ENCODE measurements at regions not wholly inside any gene's neighbourhood (a gene's known extent, or its start where the extent isn't known, plus 50 kb on each side); places are given as distances from the start of the nearest gene placed in this dataset.
A peak's percentile ranks its signal among the peaks of the same experiment; 100 is the strongest.
"Not testable (repeated sequence)": the region's sequence is repeated elsewhere in the genome, so short reads cannot be mapped to it uniquely, and the experiment has no call there.

GRCh38 chr5:126046846-126047571 is 376.2 kb upstream of the GRAMD2B start:
- DNase-seq = peak; percentile 42

- DNase-seq = no peak
These were observed 371.1 kb upstream of the GRAMD2B start for GRCh38 chr5:126052120-126052519.

GRCh38 chr5:126052791-126053190 is 370.4 kb upstream of the GRAMD2B start:
- no peak for DNase-seq

GRCh38 chr5:126053630-126054029 is 369.6 kb upstream of the GRAMD2B start:
- DNase-seq = no peak

GRCh38 chr5:126054577-126055347 is 368.4 kb upstream of the GRAMD2B start:
- DNase-seq = peak; percentile 85

- DNase-seq = no peak
These were observed 367.9 kb upstream of the GRAMD2B start for GRCh38 chr5:126055348-126055729.

GRCh38 chr5:126056352-126056751 is 366.9 kb upstream of the GRAMD2B start:
- DNase-seq = no peak

GRCh38 chr5:126056851-126057622 is 366.2 kb upstream of the GRAMD2B start:
- DNase-seq = no peak

GRCh38 chr5:126058392-126058791 is 364.8 kb upstream of the GRAMD2B start:
- DNase-seq = not testable (repeated sequence)

GRCh38 chr5:126062398-126063221 is 360.6 kb upstream of the GRAMD2B start:
- no peak for DNase-seq

GRCh38 chr5:126065061-126065460 is 358.1 kb upstream of the GRAMD2B start:
- DNase-seq = no peak

- no peak for DNase-seq
These were observed 356.4 kb upstream of the GRAMD2B start for GRCh38 chr5:126066836-126067235.

- no peak for DNase-seq
These were observed 355.8 kb upstream of the GRAMD2B start for GRCh38 chr5:126067404-126067803.

- no peak for DNase-seq
These were observed 353.9 kb upstream of the GRAMD2B start for GRCh38 chr5:126069329-126069728.

GRCh38 chr5:126070481-126070880 is 352.7 kb upstream of the GRAMD2B start:
- no peak for DNase-seq

GRCh38 chr5:126074538-126074937 is 348.7 kb upstream of the GRAMD2B start:
- DNase-seq = no peak

- DNase-seq = no peak
These were observed 343.9 kb upstream of the GRAMD2B start for GRCh38 chr5:126079266-126079665.

GRCh38 chr5:126081209-126081608 is 342.0 kb upstream of the GRAMD2B start:
- DNase-seq = no peak

GRCh38 chr5:126093041-126093440 is 330.2 kb upstream of the GRAMD2B start:
- DNase-seq = no peak

GRCh38 chr5:126093718-126094117 is 329.5 kb upstream of the GRAMD2B start:
- DNase-seq = no peak

- no peak for DNase-seq
These were observed 328.2 kb upstream of the GRAMD2B start for GRCh38 chr5:126094991-126095390.

GRCh38 chr5:126096442-126097006 is 326.7 kb upstream of the GRAMD2B start:
- DNase-seq = no peak
